Psoas muscle (tissue), 7 donors: ENCODE measurements at regions not wholly inside any gene's neighbourhood (a gene's known extent, or its start where the extent isn't known, plus 50 kb on each side); places are given as distances from the start of the nearest gene placed in this dataset.
"Not testable (repeated sequence)": the region's sequence is repeated elsewhere in the genome, so short reads cannot be mapped to it uniquely, and the experiment has no call there.

Experiments used
- ATAC-seq, 4 donors: fragments of 200-7000 bp; cut with Tn5 transposase; one replicate each; pipeline ENCODE4 v1.9.1; 2020; ENCODE audit warnings: moderate library complexity in 3 of 4, mild to moderate bottlenecking in 2 of 4
- DNase-seq, 2 donors: peaks; one replicate each; pipeline ENCODE4 v3.0.0-alpha.2; 2020
- H3K27ac ChIP-seq: fragments of 200-600 bp; one replicate; pipeline ENCODE4 v1.8.0; 2022
- H3K27me3 ChIP-seq, 3 donors: fragments of 200-600 bp in 1 of 3; one replicate each; pipeline versions ENCODE4 v1.6.1 to v1.8.0; 2013 to 2022; ENCODE audit warnings: low read length in 2 of 3, mild to moderate bottlenecking in 2 of 3, moderate library complexity in 1 of 3; ENCODE audit not compliant: insufficient read depth in 3 of 3
- H3K36me3 ChIP-seq, 2 donors: fragments of 200-600 bp in 1 of 2; one replicate each; pipeline versions ENCODE4 v1.6.1 to v1.8.0; 2013 to 2022; ENCODE audit warnings: low read depth in 1 of 2, mild to moderate bottlenecking in 1 of 2, moderate library complexity in 1 of 2; ENCODE audit not compliant: insufficient read depth in 1 of 2
- H3K4me1 ChIP-seq: fragments of 200-600 bp; one replicate; pipeline ENCODE4 v1.8.0; 2022
- H3K4me3 ChIP-seq: fragments of 200-600 bp; one replicate; pipeline ENCODE4 v1.8.0; 2022; ENCODE audit warnings: mild to moderate bottlenecking
- H3K9me3 ChIP-seq: fragments of 200-600 bp; one replicate; pipeline ENCODE4 v1.8.0; 2022
- WGBS, 3 donors: extraction: QIAGEN DNeasy Blood & Tissue Kit; methylation state at CpG; one replicate each; pipeline versions ENCODE4 v1.1.6 to v1.1.7; 2013; 5-methylcytosine and 5-hydroxymethylcytosine counted together
- intact Hi-C, 2 donors: fragments of 100-400 bp; cut with DNase I; formaldehyde crosslinking; loops; one replicate each; pipeline versions ENCODE4 v1.11.0 to v1.14.2; 2022
- TF ChIP-seq, protein P1 (sequence below): fragments of 200-600 bp; IDR thresholded peaks from one replicate; pipeline ENCODE4 v1.8.0; 2022; ENCODE audit warnings: antibody characterized with exemption
- donor health status: healthy with polysubstance abuse.
- donor health status: DM: no; HTN: no; CAD: no; lungs with moderate emphysema.
- donor health status: Bipolar disorder and iron deficiency.
- donor health status: healthy.
- donor health status: DM: yes; HTN: yes; CAD: no.
- donor health status: DM: no; HTN: no; CAD: no.
- donor health status: DM: yes; HTN: yes; CAD: no.

DNA sequence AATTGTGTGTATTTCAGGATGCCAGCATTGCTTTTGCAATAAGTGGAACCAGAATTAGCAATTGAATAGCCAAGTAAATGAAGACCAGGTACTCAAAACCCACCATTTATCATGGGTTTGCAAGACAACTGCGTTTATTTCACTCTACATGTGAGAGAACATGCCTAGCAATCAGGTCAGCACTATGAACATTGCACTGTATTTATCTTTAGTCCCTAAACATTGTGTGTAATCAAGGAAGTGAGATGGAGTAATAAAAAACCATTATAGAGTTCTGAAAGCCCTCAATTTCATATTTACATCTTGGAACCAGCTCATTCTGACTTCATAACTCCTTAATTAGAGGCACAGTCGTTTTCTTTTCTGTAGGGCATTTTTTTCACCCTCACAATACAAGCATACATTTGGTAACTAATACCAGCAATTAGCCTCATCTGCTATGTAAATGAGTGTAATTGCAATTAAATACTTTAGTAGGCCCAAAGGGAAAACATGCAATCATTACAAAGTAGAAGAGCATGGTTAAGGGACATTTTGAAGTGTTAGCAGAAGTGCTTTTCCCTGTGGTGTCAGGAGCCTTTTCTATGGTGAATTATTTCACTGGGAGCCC is 153.1 kb upstream of the DPH6 start:
- 75 to 81% (median 79%) methylated on average over 2 of the region's 2 CpGs for WGBS, 3 donors
- Histone ChIP-seq H3K27ac (no peak overlapping the region), H3K36me3 (no peaks in the 10 kb centered on the region), H3K4me1 (peaks cover 7% of the 10 kb centered on the region), H3K27me3 (no peaks in the 10 kb centered on the region), H3K4me3 (no peak overlapping the region), H3K9me3 (no peaks in the 10 kb centered on the region)
- intact Hi-C loops: loop anchor here (10.0 kb wide), 1 partner anchor 154 kb away; the partner anchor contains the start of gene DPH6 (in 2 of the 2)
- DNase-seq (no peak), ATAC-seq (no peak)
- TF ChIP-seq, protein P1, sequence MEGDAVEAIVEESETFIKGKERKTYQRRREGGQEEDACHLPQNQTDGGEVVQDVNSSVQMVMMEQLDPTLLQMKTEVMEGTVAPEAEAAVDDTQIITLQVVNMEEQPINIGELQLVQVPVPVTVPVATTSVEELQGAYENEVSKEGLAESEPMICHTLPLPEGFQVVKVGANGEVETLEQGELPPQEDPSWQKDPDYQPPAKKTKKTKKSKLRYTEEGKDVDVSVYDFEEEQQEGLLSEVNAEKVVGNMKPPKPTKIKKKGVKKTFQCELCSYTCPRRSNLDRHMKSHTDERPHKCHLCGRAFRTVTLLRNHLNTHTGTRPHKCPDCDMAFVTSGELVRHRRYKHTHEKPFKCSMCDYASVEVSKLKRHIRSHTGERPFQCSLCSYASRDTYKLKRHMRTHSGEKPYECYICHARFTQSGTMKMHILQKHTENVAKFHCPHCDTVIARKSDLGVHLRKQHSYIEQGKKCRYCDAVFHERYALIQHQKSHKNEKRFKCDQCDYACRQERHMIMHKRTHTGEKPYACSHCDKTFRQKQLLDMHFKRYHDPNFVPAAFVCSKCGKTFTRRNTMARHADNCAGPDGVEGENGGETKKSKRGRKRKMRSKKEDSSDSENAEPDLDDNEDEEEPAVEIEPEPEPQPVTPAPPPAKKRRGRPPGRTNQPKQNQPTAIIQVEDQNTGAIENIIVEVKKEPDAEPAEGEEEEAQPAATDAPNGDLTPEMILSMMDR: no peak

DNA sequence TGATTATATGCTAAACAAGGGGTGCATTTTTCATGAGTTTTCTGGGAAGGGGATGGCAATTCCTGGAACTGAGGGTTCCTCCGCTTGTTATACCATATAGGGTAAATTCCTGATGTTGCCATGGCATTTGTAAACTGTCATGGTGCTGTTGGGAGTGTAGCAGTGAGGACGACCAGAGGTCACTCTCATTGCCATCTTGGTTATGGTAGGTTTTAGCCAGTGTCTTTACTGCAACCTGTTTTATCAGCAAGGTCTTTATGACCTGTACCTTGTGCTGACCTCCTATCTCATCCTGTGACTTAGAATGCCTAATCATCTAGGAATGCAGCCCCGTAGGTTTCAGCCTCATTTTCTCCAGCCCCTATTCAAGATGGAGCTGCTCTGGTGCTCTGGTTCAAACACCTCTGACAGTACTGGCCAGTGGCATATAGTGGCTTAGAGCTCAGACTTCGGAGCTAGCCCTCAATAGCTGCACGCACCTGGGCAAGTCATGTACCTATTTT is 154.2 kb upstream of the DPH6 start:
- intact Hi-C loops, H3K4me1 ChIP-seq, H3K27ac ChIP-seq, H3K36me3 ChIP-seq, ATAC-seq, H3K4me3 ChIP-seq, H3K27me3 ChIP-seq, DNase-seq, H3K9me3 ChIP-seq: not testable (repeated sequence)
- WGBS, 3 donors: 69 to 77% (median 71%) methylated on average over 5 of the region's 5 CpGs

DNA sequence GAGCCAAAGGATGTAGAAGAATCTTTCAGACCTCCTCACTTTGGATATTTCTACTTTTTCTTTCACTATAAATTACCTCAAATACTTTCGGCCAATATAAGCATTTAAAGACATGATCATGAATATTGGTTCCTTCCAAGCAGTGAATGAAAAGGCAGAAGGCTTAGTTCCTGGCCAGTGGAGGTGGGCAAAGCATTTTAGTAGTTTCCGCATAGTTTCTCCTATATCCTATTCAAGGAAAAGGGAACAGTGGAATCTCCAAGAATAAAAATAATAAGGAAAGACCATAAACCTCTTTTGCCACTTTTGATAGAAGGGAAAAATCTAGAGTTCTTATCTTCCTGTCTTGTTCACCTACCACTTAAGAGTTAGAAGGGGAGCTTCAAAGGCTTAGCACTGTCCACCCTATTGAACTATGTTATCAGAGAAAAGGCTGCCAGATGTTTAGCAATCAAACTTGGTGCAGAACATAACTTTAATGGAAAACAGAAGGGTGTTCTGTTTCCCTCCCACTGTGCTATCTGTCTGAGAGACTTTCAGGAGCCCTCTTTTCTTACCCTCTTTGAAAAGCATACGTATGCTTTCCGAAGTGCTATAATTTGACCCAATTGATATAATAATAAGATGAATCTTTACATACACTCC is 155.6 kb upstream of the DPH6 start:
- TF ChIP-seq, protein P1: no peak
- H3K36me3 ChIP-seq: no peaks in the 10 kb centered on the region
- H3K27ac ChIP-seq: no peak overlapping the region
- peaks cover 18% of the 10 kb centered on the region for H3K4me1 ChIP-seq
- no peaks in the 10 kb centered on the region for H3K9me3 ChIP-seq
- H3K27me3 ChIP-seq: no peaks in the 10 kb centered on the region
- intact Hi-C loops: no loop called here
- DNase-seq (no peak), ATAC-seq (no peak)
- H3K4me3 ChIP-seq: no peak overlapping the region
- WGBS, 3 donors: 82 to 87% (median 86%) methylated on average over 4 of the region's 4 CpGs

DNA sequence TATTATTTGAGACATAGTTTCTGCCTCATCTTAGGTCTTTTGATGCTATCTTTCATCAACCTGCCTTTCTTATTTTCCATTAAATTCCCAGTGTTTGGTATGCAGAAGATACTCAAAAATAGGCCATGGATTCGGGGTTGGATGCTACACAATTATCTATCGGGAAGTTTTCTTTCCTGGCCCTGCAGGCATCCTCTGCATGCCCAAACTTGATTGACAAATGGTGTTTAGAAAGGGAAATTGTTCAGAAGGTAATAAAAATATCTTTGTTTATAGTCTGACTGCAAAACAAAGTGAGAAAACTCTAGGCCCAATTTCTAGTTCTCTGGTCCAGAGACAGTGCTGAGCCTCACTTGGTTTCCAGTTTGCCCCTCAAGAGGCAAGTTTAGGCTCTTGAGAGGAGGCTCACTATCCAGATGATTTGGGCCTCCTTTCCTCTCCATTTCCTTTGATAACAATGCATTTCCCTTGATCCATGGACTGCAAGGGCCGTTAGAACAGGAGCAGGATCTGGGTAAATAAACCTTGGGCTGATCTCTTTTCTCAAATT is 157.1 kb upstream of the DPH6 start:
- Histone ChIP-seq H3K4me1 (peaks cover 18% of the 10 kb centered on the region), H3K27ac (no peak overlapping the region)
- WGBS, 3 donors: 64 to 70% (median 70%) methylated on average over 3 of the region's 3 CpGs

More for the DNA sequence above, 157.1 kb upstream of the DPH6 start:
- Histone ChIP-seq H3K36me3 (no peaks in the 10 kb centered on the region), H3K27me3 (no peaks in the 10 kb centered on the region), H3K9me3 (no peaks in the 10 kb centered on the region), H3K4me3 (no peak overlapping the region)
- DNase-seq (no peak), ATAC-seq (no peak)
- intact Hi-C loops: no loop called here
- TF ChIP-seq, protein P1: no peak
